ENCODE measurements at regions not wholly inside any gene's neighbourhood (a gene's known extent, or its start where the extent isn't known, plus 50 kb on each side); places are given as distances from the start of the nearest gene placed in this dataset.

DNA sequence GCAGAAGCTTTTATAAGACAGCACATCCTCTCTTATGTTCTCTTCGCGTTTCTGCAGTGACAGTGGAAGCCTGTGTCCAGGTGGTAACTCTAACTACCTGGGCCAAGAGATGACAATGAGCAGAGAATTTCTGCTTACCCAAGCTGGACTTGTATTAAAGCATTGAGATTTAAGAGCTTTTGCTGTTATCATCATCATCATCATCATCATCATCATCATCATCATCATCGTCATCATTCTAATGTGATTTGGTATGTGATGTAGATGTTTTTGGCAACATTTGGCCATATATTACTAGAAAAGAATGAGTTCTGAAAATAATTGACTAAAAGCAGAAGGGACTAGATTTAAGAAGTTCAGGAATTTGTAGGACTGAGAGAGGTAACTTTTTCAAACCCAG, 401.3 kb downstream of the BRINP1 start:
- Histone ChIP-seq H3K4me1 (ENCODE audit: insufficient read depth, low read length, severe bottlenecking) (no peaks in the 10 kb centered on the region), H3F3A (ENCODE audit: insufficient read depth, low read length) (no peaks in the 10 kb centered on the region), H3K9me3 (ENCODE audit: low read length) (no peaks in the 10 kb centered on the region), H3K27me3 (ENCODE audit: insufficient read depth, low read length) (no peaks in the 10 kb centered on the region), H3K27ac (ENCODE audit: low read depth, low read length, poor library complexity, severe bottlenecking) (no peak overlapping the region), H4K20me1 (ENCODE audit: insufficient read depth, low read length) (no peaks in the 10 kb centered on the region), H3K79me2 (ENCODE audit: insufficient read depth, low read length) (no peaks in the 10 kb centered on the region), H2AFZ (ENCODE audit: low read length) (no peak overlapping the region), H3K36me3 (ENCODE audit: insufficient read depth, low read length) (no peaks in the 10 kb centered on the region), H3K4me2 (ENCODE audit: low read length) (no peak overlapping the region), H3K4me3 (ENCODE audit: low read depth, low read length, poor library complexity, severe bottlenecking) (no peak overlapping the region), H3K9ac (ENCODE audit: low read length) (no peak overlapping the region), H3K9me2 (ENCODE audit: low read depth, low read length) (no peaks in the 10 kb centered on the region)
- no peak for TF ChIP-seq CTCF (IDR thresholded peaks at IDR 0.05; ENCODE audit: low read length)
- no peak for TF ChIP-seq EZH2 (IDR thresholded peaks at IDR 0.05; ENCODE audit: borderline replicate concordance, low read length)

DNA sequence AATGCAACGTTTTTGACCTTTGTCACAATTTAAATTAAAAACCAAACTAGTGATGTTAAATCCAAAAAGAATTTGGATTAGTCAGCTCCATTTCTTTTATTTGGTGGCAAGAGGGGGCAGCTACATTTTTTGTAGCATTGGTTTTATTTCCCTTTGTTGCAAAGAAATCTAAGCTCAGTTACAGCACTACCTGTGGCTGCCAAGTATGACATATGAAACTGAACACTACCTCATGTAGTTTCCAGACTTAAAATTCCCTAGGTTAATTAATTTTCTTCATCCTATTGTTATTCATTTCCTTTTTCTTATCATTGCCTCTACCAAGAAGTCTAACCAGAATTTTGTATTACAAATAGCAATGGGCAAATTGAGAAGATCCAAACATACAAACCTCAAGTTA, 393.5 kb downstream of the BRINP1 start:
- Histone ChIP-seq H3K79me2 (ENCODE audit: insufficient read depth, low read length) (no peaks in the 10 kb centered on the region), H2AFZ (ENCODE audit: low read length) (no peak overlapping the region), H3K9me2 (ENCODE audit: low read depth, low read length) (no peaks in the 10 kb centered on the region), H3K4me2 (ENCODE audit: low read length) (no peak overlapping the region), H3K4me3 (ENCODE audit: low read depth, low read length, poor library complexity, severe bottlenecking) (no peak overlapping the region), H4K20me1 (ENCODE audit: insufficient read depth, low read length) (no peaks in the 10 kb centered on the region), H3K9ac (ENCODE audit: low read length) (no peak overlapping the region), H3K36me3 (ENCODE audit: insufficient read depth, low read length) (no peaks in the 10 kb centered on the region), H3K27ac (ENCODE audit: low read depth, low read length, poor library complexity, severe bottlenecking) (no peak overlapping the region), H3K9me3 (ENCODE audit: low read length) (no peaks in the 10 kb centered on the region), H3F3A (ENCODE audit: insufficient read depth, low read length) (no peaks in the 10 kb centered on the region), H3K27me3 (ENCODE audit: insufficient read depth, low read length) (no peaks in the 10 kb centered on the region), H3K4me1 (ENCODE audit: insufficient read depth, low read length, severe bottlenecking) (no peaks in the 10 kb centered on the region)
- TF ChIP-seq EZH2 (IDR thresholded peaks at IDR 0.05; ENCODE audit: borderline replicate concordance, low read length) = no peak
- no peak for TF ChIP-seq CTCF (IDR thresholded peaks at IDR 0.05; ENCODE audit: low read length)

GRCh38 chr9:118976160-118976559, 393.1 kb downstream of the BRINP1 start:
- TF ChIP-seq EZH2 (IDR thresholded peaks at IDR 0.05; ENCODE audit: borderline replicate concordance, low read length) = no peak
- no peak for TF ChIP-seq CTCF (IDR thresholded peaks at IDR 0.05; ENCODE audit: low read length)
- no peaks in the 10 kb centered on the region for H3K27me3 ChIP-seq (ENCODE audit: insufficient read depth, low read length)

More at GRCh38 chr9:118976160-118976559, 393.1 kb downstream of the BRINP1 start:
- H3K4me1 ChIP-seq (ENCODE audit: insufficient read depth, low read length, severe bottlenecking) = no peaks in the 10 kb centered on the region
- no peaks in the 10 kb centered on the region for H3K9me2 ChIP-seq (ENCODE audit: low read depth, low read length)
- H3F3A ChIP-seq (ENCODE audit: insufficient read depth, low read length) = no peaks in the 10 kb centered on the region
- H3K9me3 ChIP-seq (ENCODE audit: low read length) = no peaks in the 10 kb centered on the region
- H3K4me3 ChIP-seq (ENCODE audit: low read depth, low read length, poor library complexity, severe bottlenecking) = no peak overlapping the region
- no peak overlapping the region for H3K27ac ChIP-seq (ENCODE audit: low read depth, low read length, poor library complexity, severe bottlenecking)
- no peak overlapping the region for H2AFZ ChIP-seq (ENCODE audit: low read length)
- H3K4me2 ChIP-seq (ENCODE audit: low read length) = no peak overlapping the region
- no peaks in the 10 kb centered on the region for H3K36me3 ChIP-seq (ENCODE audit: insufficient read depth, low read length)
- no peaks in the 10 kb centered on the region for H4K20me1 ChIP-seq (ENCODE audit: insufficient read depth, low read length)
- no peaks in the 10 kb centered on the region for H3K79me2 ChIP-seq (ENCODE audit: insufficient read depth, low read length)
- no peak overlapping the region for H3K9ac ChIP-seq (ENCODE audit: low read length)

Data from OCI-LY1 (cell line).